Uterus (tissue), 3 donors: ENCODE measurements at regions not wholly inside any gene's neighbourhood (a gene's known extent, or its start where the extent isn't known, plus 50 kb on each side); places are given as distances from the start of the nearest gene placed in this dataset.
A peak's percentile ranks its signal among the peaks of the same experiment; 100 is the strongest.

Experiments
- DNase-seq, 2 donors: peaks; one replicate each; pipeline ENCODE4 v3.0.0-alpha.2; 2019 to 2020
- H3K27ac ChIP-seq, 2 donors: fragments of 200-600 bp; sonication (generic); 1 replicate in 1 of 2; 2 replicates in 1 of 2; pipeline ENCODE4 v1.5.1; 2016 to 2018
- H3K27me3 ChIP-seq, 2 donors: fragments of 200-600 bp; sonication (generic); one replicate each; pipeline ENCODE4 v1.5.1; 2018 to 2019; ENCODE audit warnings: control low read depth in 1 of 2
- H3K36me3 ChIP-seq, 2 donors: fragments of 200-600 bp; sonication (generic); one replicate each; pipeline ENCODE4 v1.5.1; 2019; ENCODE audit warnings: control low read depth in 1 of 2
- H3K4me1 ChIP-seq, 2 donors: fragments of 200-600 bp; sonication (generic); one replicate each; pipeline ENCODE4 v1.5.1; 2018 to 2019; ENCODE audit warnings: control low read depth in 1 of 2
- H3K4me3 ChIP-seq, 2 donors: fragments of 200-600 bp; sonication (generic); 1 replicate in 1 of 2; 2 replicates in 1 of 2; pipeline ENCODE4 v1.5.1; 2018 to 2019; ENCODE audit warnings: mild to moderate bottlenecking in 1 of 2
- H3K9me3 ChIP-seq, 2 donors: fragments of 200-600 bp; sonication (generic); one replicate each; pipeline ENCODE4 v1.5.1; 2019; ENCODE audit warnings: control low read depth in 1 of 2
- POLR2A ChIP-seq, 2 donors: fragments of 450-650 bp; IDR thresholded peaks; one replicate each; pipeline ENCODE4 v1.6.1; 2016; ENCODE audit warnings: antibody characterized with exemption in 2 of 2, mild to moderate bottlenecking in 1 of 2, moderate library complexity in 1 of 2
- intact Hi-C: fragments of 100-400 bp; cut with DNase I; formaldehyde crosslinking; loops from one replicate; pipeline ENCODE4 v1.15.1; 2023; ENCODE audit warnings: low total_unique reads
- TF ChIP-seq, protein P1 (sequence below), 4 experiments: fragments of 200-600 bp in 2 of 4; fragments of 450-650 bp in 2 of 4; sonication (generic) in 2 of 4; IDR thresholded peaks; one replicate each; pipeline ENCODE4 v1.5.1; 2016 to 2019; ENCODE audit warnings: antibody characterized with exemption in 4 of 4, mild to moderate bottlenecking in 2 of 4, moderate library complexity in 1 of 4
- donor health status: DM: yes; HTN: yes; CAD: no.

DNA sequence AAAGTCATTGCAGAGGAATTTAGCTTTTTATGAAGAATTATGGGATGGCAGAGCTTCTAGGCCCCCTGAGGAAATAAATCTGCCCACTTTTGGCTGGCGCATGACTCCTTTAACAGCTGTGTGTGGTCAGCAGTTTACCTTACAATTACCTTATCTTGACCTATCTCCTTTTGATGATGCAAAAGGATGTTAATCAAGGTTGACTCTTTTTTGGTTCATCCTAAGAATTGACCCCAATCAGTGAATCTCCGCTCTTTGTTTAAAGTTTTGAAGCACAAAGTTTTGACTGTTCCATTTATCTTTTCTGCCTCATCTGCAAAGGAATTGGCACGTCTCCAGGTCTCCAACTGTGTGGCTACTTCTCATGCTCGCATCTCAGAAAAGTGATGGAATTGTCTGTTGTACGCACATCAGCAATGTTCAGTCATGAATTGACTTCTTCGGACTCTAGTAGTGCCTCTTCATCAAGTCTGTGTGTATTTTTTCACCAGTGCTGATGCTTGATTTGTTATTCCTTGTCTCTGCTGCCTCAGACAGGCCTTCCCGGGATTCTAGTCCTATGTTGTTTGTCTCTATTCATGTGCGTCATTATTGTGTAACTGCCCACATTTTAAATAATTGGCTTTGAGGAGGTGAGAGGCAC, 196.2 kb upstream of the CFAP20DC start:
- no peaks in the 10 kb centered on the region for H3K27me3 ChIP-seq
- peak; percentile 48 to 84 for DNase-seq
- peak overlapping the region; percentile 26 to 73 for H3K27ac ChIP-seq
- TF ChIP-seq POLR2A (IDR thresholded peaks at IDR 0.05), result no peak
- TF ChIP-seq, protein P1, sequence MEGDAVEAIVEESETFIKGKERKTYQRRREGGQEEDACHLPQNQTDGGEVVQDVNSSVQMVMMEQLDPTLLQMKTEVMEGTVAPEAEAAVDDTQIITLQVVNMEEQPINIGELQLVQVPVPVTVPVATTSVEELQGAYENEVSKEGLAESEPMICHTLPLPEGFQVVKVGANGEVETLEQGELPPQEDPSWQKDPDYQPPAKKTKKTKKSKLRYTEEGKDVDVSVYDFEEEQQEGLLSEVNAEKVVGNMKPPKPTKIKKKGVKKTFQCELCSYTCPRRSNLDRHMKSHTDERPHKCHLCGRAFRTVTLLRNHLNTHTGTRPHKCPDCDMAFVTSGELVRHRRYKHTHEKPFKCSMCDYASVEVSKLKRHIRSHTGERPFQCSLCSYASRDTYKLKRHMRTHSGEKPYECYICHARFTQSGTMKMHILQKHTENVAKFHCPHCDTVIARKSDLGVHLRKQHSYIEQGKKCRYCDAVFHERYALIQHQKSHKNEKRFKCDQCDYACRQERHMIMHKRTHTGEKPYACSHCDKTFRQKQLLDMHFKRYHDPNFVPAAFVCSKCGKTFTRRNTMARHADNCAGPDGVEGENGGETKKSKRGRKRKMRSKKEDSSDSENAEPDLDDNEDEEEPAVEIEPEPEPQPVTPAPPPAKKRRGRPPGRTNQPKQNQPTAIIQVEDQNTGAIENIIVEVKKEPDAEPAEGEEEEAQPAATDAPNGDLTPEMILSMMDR (IDR thresholded peaks at IDR 0.05), result no peak
- H3K4me3 ChIP-seq, result no peak overlapping the region
- H3K9me3 ChIP-seq, result no peaks in the 10 kb centered on the region
- intact Hi-C loops, result no loop called here
- H3K36me3 ChIP-seq, result no peaks in the 10 kb centered on the region
- H3K4me1 ChIP-seq, result no peaks in the 10 kb centered on the region

DNA sequence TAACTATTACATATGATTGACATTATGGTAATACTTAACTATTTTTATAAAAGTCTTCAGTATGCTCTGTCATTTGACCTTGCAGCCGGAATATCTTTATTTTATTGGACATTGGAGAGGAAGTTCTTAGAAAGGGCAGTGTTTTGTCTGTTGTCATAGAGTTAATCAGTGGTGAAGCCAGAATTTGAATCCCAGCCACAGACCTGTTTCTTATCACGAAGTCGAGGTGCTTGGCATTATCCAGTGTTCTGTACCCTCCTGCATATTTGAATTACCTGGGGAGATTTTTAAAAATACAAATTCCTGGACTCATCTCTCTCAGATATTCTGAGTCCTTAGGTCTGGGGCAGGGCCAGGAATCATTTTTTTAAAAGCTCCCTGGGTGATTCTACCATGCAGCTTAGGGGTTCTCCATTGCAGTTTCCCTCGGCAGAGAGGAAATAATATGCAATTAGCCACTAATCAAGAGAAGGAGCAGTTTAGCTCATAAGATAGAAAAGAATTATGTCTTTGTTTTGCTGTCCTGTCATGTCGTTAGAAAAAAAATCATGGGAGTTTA, 195.6 kb upstream of the CFAP20DC start:
- no peaks in the 10 kb centered on the region for H3K27me3 ChIP-seq
- TF ChIP-seq POLR2A (IDR thresholded peaks at IDR 0.05), result no peak
- TF ChIP-seq, protein P1 (IDR thresholded peaks at IDR 0.05), result no peak
- intact Hi-C loops, result no loop called here
- no peaks in the 10 kb centered on the region for H3K9me3 ChIP-seq
- no peaks in the 10 kb centered on the region for H3K36me3 ChIP-seq
- H3K27ac ChIP-seq, result peak overlapping the region; percentile 11 to 26
- H3K4me1 ChIP-seq, result no peaks in the 10 kb centered on the region
- no peak overlapping the region for H3K4me3 ChIP-seq
- peak; percentile 29 to 69 for DNase-seq

DNA sequence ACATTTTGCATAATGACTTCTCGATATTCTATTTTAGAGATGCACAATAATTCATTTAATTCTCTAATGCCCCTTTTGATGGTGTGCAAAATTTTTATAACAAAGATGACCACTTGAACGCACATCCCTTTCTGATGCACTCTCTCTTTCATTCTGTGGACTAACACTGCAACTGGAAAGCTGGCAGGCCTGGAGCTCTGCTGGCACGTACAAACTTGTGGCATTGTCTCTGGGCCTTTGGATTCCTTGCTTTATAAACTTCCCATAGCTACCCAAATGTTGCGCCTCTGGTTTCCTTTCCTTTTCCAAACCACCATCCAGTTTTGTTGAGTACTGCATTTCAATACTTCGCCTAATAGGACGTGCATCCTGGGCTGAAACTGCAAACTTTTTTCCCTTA, 194.5 kb upstream of the CFAP20DC start:
- no peaks in the 10 kb centered on the region for H3K27me3 ChIP-seq
- intact Hi-C loops, result no loop called here
- H3K4me1 ChIP-seq, result no peaks in the 10 kb centered on the region
- DNase-seq, result no peak
- TF ChIP-seq, protein P1 (IDR thresholded peaks at IDR 0.05), result no peak
- TF ChIP-seq POLR2A (IDR thresholded peaks at IDR 0.05), result no peak
- H3K4me3 ChIP-seq, result no peak overlapping the region
- H3K36me3 ChIP-seq, result no peaks in the 10 kb centered on the region
- H3K9me3 ChIP-seq, result no peaks in the 10 kb centered on the region
- peak overlapping the region; percentile 15 to 26 for H3K27ac ChIP-seq

DNA sequence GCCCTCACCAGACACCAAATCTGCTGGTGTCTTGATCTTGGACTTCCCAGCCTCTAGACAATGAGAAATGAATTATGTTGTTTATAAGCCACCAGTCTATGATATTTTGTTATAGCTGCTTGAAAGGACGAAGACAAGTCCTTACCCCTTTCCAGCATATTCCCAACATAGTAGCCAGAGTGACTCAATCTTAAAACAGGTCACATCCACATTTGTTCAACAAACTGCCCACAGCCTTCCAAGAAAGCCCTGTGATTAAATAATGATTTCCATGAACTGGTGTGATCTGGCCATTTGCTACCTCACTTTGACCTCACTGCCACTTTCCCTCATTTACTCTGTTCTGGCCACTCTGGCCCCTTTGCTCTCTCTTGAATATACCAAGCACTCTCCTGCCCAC, 193.7 kb upstream of the CFAP20DC start:
- Histone ChIP-seq H3K4me1 (no peaks in the 10 kb centered on the region), H3K4me3 (no peak overlapping the region), H3K27ac (no peak overlapping the region), H3K36me3 (no peaks in the 10 kb centered on the region), H3K9me3 (no peaks in the 10 kb centered on the region), H3K27me3 (no peaks in the 10 kb centered on the region)
- no peak for TF ChIP-seq POLR2A (IDR thresholded peaks at IDR 0.05)
- TF ChIP-seq, protein P1 (IDR thresholded peaks at IDR 0.05), result no peak
- intact Hi-C loops, result no loop called here
- no peak for DNase-seq

DNA sequence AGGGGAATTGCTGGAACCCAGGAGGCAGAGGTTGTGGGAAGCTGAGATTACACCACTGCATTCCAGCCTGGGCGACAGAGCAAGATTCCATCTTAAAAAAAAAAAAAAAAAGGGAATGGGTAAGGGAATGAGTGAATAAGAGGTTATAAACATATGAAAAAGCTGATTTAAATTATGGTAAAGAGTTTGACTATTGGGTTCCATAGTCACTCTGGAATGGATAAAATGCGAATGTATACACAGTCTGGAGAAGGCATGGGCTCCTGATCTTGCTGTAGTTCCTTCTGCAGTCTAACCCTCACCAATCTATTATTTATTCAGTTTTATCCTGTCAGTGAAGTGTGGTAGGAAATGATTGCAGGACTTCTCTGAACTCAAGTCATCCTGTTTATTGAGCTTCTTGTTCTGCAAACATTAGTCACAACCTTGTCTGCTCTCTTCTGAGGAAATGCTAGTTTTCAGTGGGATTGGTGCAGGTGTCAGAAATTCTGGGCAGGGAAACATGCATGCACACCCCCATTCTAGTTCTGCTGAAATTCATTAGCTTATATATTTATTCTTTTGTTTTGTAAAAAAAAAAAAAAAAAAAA, 190.9 kb upstream of the CFAP20DC start:
- no peak for DNase-seq
- no peaks in the 10 kb centered on the region for H3K4me1 ChIP-seq

More for the DNA sequence above, 190.9 kb upstream of the CFAP20DC start:
- H3K36me3 ChIP-seq, result no peaks in the 10 kb centered on the region
- H3K9me3 ChIP-seq, result no peaks in the 10 kb centered on the region
- TF ChIP-seq, protein P1 (IDR thresholded peaks at IDR 0.05), result no peak
- TF ChIP-seq POLR2A (IDR thresholded peaks at IDR 0.05), result no peak
- no peak overlapping the region for H3K27ac ChIP-seq
- H3K27me3 ChIP-seq, result no peaks in the 10 kb centered on the region
- H3K4me3 ChIP-seq, result no peak overlapping the region
- intact Hi-C loops, result no loop called here
